Activated CD8-positive, alpha-beta memory T cell treated with anti-CD3 and anti-CD28 coated beads, Interleukin-2, amount 10 ng/mL, durations not matched to agents 7 days and 5 days (primary cell): ENCODE measurements at regions not wholly inside any gene's neighbourhood (a gene's known extent, or its start where the extent isn't known, plus 50 kb on each side); places are given as distances from the start of the nearest gene placed in this dataset.

Experiments
- ATAC-seq: fragments of 150-1000 bp; cut with Tn5 transposase; one replicate; pipeline ENCODE4 v1.10.0; 2021; ENCODE audit warnings: moderate library complexity
- CTCF ChIA-PET: fragments of 350-600 bp; sonication (Branson Sonifier 250); formaldehyde crosslinking; loops from one replicate; lab custom pipeline; 2021; ENCODE audit warnings: antibody characterized with exemption; lab: Charles Lee
- DNase-seq: peaks from one replicate; pipeline ENCODE4 v3.0.0-alpha.2; 2020
- H3K27ac Mint-ChIP-seq: one replicate; pipeline ENCODE4 v1.8.0; 2021; ENCODE audit warnings: mild to moderate bottlenecking, mixed read lengths
- H3K27me3 Mint-ChIP-seq: one replicate; pipeline ENCODE4 v1.8.0; 2021; ENCODE audit warnings: mixed read lengths
- H3K36me3 Mint-ChIP-seq: one replicate; pipeline ENCODE4 v1.8.0; 2021; ENCODE audit warnings: mild to moderate bottlenecking, mixed read lengths
- H3K4me1 Mint-ChIP-seq: one replicate; pipeline ENCODE4 v1.8.0; 2021; ENCODE audit warnings: mixed read lengths
- H3K4me3 Mint-ChIP-seq: one replicate; pipeline ENCODE4 v1.8.0; 2021; ENCODE audit warnings: mild to moderate bottlenecking, moderate library complexity, mixed read lengths
- H3K9me3 Mint-ChIP-seq: one replicate; pipeline ENCODE4 v1.8.0; 2022; ENCODE audit warnings: low read depth, mixed read lengths

DNA sequence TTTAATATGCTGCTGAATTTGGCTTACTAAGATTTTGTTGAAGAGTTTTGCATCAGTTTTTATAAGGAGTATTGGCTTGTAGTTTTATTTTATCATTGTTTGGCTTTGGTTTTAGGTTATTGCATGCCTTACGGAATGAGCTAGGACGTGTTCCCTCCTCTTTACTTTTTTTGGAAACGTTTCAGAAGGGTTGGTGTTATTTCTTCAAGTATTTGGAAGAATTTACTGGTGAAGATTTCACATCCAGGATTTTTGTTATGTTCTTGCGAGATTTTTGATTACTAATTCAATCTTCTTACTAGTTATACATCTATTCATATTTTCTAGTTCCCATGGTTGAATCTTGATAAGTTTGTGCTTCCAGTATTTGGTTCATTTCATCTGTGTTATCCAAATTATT, 823.2 kb downstream of the SLC6A15 start:
- CTCF ChIA-PET = no interaction called here
- H3K4me3 Mint-ChIP-seq = no peak overlapping the region
- H3K27me3 Mint-ChIP-seq = no peaks in the 10 kb centered on the region

DNA sequence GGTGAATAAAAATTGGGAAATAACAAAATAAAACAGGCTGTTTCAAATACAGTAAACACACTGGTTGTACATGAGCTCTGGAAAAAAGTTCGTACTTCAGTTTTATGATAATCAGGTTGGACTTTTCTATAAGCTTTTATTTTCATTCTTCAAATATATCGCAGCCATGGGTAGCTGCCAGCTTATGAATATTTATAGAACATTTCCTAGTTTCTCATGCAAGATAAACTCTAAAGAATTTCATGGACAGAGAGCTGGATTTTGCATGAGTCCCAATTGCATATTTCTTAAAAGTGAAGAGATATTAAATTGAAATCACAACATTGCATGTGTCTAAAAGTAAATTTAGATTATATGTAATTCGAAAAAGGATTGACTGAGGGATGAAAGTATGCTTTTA, 827.6 kb downstream of the SLC6A15 start:
- Mint-ChIP-seq H3K4me3 (no peak overlapping the region), H3K27me3 (no peaks in the 10 kb centered on the region), H3K36me3 (no peaks in the 10 kb centered on the region), H3K27ac (no peak overlapping the region), H3K9me3 (no peaks in the 10 kb centered on the region), H3K4me1 (no peaks in the 10 kb centered on the region)
- ATAC-seq (no peak), DNase-seq (no peak)
- CTCF ChIA-PET = no interaction called here

More for the DNA sequence above, 823.2 kb downstream of the SLC6A15 start:
- Mint-ChIP-seq H3K27ac (no peak overlapping the region), H3K9me3 (peaks cover 2% of the 10 kb centered on the region), H3K36me3 (no peaks in the 10 kb centered on the region), H3K4me1 (no peaks in the 10 kb centered on the region)
- DNase-seq (no peak), ATAC-seq (no peak)

DNA sequence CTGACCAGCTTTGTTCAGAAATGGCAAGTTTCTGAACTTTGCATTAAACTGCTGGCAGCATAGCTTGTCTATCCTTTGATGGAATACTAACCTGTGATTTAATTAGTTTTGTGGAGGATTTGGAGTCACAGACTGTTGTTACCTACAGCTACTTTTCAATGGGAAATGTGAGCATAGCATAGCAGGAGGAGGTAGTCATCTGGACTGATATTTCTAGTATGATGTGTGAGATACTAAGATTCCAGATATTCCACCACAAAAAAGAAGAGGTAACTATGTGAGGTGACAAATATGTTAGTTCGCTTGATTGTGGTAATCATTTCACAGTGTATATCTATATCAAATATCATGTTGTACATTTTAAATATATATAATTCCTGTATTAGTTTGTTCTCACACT, 833.0 kb downstream of the SLC6A15 start:
- Mint-ChIP-seq H3K4me3 (no peak overlapping the region), H3K9me3 (no peaks in the 10 kb centered on the region), H3K27me3 (no peaks in the 10 kb centered on the region), H3K4me1 (no peaks in the 10 kb centered on the region), H3K36me3 (no peaks in the 10 kb centered on the region), H3K27ac (no peak overlapping the region)
- DNase-seq = no peak
- CTCF ChIA-PET = no interaction called here
- ATAC-seq = no peak

DNA sequence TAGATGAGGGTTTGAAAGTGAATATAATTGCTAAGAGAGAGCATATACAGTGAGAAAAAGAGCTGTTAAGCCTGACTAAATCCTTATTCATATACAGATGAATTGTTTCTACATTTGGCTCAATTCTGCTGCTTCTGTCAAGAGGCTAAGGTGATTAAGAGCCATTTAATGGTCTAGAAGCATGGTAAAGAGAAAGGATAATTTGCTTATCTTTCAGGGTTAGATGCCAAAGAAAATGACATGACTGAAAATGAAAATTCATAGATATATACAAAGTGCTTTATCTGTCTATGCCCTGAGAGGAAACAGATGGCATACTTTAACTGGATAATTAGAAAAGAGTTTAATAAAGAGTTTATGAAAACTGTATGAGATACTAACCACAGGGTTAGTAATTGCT, 834.9 kb downstream of the SLC6A15 start:
- Mint-ChIP-seq H3K9me3 (peaks cover 6% of the 10 kb centered on the region), H3K4me3 (no peak overlapping the region), H3K27ac (no peak overlapping the region), H3K36me3 (no peaks in the 10 kb centered on the region), H3K4me1 (no peaks in the 10 kb centered on the region), H3K27me3 (no peaks in the 10 kb centered on the region)
- ATAC-seq (no peak), DNase-seq (no peak)
- CTCF ChIA-PET = no interaction called here

DNA sequence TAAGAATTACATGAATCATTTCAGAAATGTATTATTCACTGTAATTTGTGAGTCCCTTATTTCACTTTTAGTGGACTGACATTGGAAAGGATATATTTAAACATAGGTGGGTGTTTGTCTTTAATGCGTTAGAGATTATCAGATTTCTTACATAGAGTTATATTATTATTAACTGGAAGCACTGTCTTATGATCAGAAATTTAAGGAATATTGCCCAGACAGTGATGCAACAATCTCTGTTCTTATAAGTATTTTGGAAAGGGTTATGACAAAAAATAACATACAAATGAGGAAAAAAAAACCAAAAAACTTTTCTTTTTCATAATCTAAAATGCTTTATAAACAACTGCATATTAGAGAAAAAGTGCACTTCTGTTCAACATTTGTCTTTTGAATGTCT, 836.6 kb downstream of the SLC6A15 start:
- H3K36me3 Mint-ChIP-seq = no peaks in the 10 kb centered on the region
- CTCF ChIA-PET = no interaction called here
- no peaks in the 10 kb centered on the region for H3K27me3 Mint-ChIP-seq
- H3K27ac Mint-ChIP-seq = no peak overlapping the region
- H3K9me3 Mint-ChIP-seq = peaks cover 8% of the 10 kb centered on the region
- DNase-seq (no peak), ATAC-seq (no peak)
- H3K4me3 Mint-ChIP-seq = no peak overlapping the region
- no peaks in the 10 kb centered on the region for H3K4me1 Mint-ChIP-seq

DNA sequence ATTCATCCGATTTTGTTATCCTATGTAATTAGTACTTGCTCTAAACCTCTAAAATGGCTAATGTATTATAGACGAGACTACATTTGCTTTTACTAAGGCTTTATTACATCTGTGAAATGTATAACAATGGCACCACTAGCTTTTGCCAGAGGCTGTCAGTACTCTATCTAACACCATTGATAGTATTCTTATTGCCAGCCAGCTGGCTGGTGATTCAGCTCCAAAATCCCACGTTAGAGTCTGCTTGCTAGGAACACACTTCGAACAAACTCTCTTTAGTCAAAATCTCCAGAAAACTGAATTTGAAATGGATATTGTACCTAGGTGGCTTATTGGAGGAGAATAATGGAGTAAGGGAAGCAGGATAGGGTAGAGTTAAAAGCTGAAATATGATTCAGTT, 839.2 kb downstream of the SLC6A15 start:
- no peaks in the 10 kb centered on the region for H3K4me1 Mint-ChIP-seq
- H3K27me3 Mint-ChIP-seq = no peaks in the 10 kb centered on the region
- no peak overlapping the region for H3K4me3 Mint-ChIP-seq
- H3K36me3 Mint-ChIP-seq = no peaks in the 10 kb centered on the region
- CTCF ChIA-PET = no interaction called here
- DNase-seq (no peak), ATAC-seq (no peak)
- H3K27ac Mint-ChIP-seq = no peak overlapping the region
- peaks cover 11% of the 10 kb centered on the region for H3K9me3 Mint-ChIP-seq

DNA sequence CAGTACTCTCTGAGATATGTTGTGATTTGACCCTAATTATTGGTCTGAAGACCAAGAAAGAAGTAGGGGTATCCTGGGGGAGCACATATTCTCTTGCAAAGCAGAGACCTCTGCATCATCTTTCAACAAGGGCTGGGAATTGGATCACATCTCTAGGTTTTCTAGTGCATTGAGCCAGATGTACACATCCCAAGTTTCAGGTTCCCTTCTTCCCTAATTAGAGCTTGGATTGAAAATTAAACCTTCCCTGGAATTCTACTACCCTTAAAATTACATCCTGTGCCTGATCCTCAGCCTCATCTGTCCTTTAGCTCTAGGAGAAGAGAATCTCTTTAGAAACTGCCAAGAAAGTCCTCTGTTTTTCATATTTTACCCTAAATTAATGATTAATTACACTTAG, 839.6 kb downstream of the SLC6A15 start:
- Mint-ChIP-seq H3K36me3 (no peaks in the 10 kb centered on the region), H3K9me3 (peaks cover 11% of the 10 kb centered on the region), H3K4me3 (no peak overlapping the region), H3K27me3 (no peaks in the 10 kb centered on the region), H3K27ac (no peak overlapping the region), H3K4me1 (no peaks in the 10 kb centered on the region)
- CTCF ChIA-PET = no interaction called here
- no peak for ATAC-seq
- no peak for DNase-seq

DNA sequence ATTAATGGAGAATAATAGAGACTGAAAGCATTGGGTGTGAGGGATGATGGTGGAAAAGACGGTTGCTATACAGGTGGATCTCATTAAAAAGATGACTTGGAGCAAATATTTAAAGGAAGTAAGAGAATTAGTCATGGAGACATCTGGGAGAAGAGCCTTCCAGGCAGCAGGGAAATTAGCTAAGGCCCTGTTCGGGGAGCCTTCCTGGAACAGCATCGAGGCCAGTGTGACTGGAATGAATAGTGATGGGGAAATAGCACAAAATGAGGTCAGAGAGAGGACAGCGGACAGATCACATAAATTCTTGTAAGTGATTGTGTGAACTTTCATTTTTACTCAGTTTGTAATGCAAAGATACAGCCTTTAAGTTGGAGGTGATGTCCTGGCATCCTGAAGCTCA, 842.3 kb downstream of the SLC6A15 start:
- no peaks in the 10 kb centered on the region for H3K27me3 Mint-ChIP-seq
- DNase-seq (no peak), ATAC-seq (no peak)
- no peaks in the 10 kb centered on the region for H3K4me1 Mint-ChIP-seq
- no peak overlapping the region for H3K27ac Mint-ChIP-seq
- CTCF ChIA-PET = no interaction called here
- H3K9me3 Mint-ChIP-seq = peaks cover 15% of the 10 kb centered on the region
- H3K36me3 Mint-ChIP-seq = no peaks in the 10 kb centered on the region
- H3K4me3 Mint-ChIP-seq = no peak overlapping the region

DNA sequence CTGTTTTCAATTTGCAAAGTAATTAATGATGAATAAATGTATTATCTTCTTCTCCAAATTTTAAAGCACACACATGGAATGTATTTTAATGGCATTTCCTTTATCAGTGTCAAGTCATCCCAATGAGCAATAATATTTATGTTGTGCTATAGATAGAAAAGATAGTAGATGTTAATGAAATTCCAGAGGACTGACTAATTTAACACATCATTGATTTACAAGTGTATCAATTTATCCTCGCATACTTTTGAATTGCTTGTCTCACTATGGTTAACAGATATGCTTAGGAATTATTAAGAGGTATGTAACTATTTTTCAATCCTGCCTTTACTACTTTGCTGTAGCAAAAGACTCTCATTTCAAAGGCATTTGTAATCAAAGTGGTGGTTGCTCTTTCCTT, 842.9 kb downstream of the SLC6A15 start:
- no peak for ATAC-seq
- H3K27me3 Mint-ChIP-seq = no peaks in the 10 kb centered on the region
- no peaks in the 10 kb centered on the region for H3K36me3 Mint-ChIP-seq
- no peaks in the 10 kb centered on the region for H3K4me1 Mint-ChIP-seq
- CTCF ChIA-PET = no interaction called here
- no peak overlapping the region for H3K27ac Mint-ChIP-seq
- no peak for DNase-seq
- no peak overlapping the region for H3K4me3 Mint-ChIP-seq
- H3K9me3 Mint-ChIP-seq = peaks cover 15% of the 10 kb centered on the region

DNA sequence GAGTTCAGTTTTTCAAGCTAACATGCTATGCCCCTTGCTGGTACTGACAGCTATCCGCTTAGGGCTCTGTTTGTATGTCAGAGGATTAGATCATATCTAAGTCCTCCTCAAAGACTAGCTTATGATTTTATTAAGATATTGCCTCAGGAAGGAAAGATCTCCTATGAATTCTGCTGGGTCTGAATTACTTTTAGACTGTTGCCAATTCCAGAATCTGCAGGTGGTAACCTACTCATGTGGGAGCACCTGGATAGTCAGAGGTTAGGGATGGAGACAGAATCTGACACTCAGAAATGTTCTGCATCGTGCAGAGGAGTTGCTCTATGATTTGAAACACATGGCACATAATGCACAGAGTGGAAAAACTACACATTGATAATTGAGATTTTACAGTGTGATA, 843.4 kb downstream of the SLC6A15 start:
- H3K36me3 Mint-ChIP-seq = no peaks in the 10 kb centered on the region
- ATAC-seq (no peak), DNase-seq (no peak)
- no peak overlapping the region for H3K27ac Mint-ChIP-seq
- H3K27me3 Mint-ChIP-seq = no peaks in the 10 kb centered on the region
- no peaks in the 10 kb centered on the region for H3K4me1 Mint-ChIP-seq
- CTCF ChIA-PET = no interaction called here
- H3K9me3 Mint-ChIP-seq = peaks cover 15% of the 10 kb centered on the region
- no peak overlapping the region for H3K4me3 Mint-ChIP-seq

DNA sequence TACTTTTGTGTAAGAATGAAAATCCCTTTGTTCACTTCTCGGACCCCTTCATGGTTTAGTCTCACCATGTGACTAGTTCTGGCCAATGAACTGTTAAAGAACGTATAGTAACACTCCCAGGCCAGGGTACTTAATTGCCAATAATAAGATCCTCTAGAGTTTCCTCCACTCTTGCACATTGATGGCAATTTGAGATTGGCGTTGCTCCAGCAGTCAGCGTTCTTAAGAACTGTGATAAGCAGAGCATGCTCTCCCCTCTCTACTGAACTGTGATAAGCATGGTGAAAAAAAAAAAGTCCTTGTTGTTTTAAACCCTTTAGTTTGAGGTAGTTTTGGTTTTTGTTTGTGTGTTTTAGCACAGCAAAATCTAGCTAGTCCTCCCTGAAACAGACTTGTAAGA, 854.5 kb downstream of the SLC6A15 start:
- no peaks in the 10 kb centered on the region for H3K36me3 Mint-ChIP-seq
- CTCF ChIA-PET = no interaction called here
- H3K27ac Mint-ChIP-seq = no peak overlapping the region
- no peaks in the 10 kb centered on the region for H3K27me3 Mint-ChIP-seq
- no peak overlapping the region for H3K4me3 Mint-ChIP-seq
- H3K4me1 Mint-ChIP-seq = no peaks in the 10 kb centered on the region
- H3K9me3 Mint-ChIP-seq = peaks cover 2% of the 10 kb centered on the region
- ATAC-seq = no peak
- DNase-seq = no peak

DNA sequence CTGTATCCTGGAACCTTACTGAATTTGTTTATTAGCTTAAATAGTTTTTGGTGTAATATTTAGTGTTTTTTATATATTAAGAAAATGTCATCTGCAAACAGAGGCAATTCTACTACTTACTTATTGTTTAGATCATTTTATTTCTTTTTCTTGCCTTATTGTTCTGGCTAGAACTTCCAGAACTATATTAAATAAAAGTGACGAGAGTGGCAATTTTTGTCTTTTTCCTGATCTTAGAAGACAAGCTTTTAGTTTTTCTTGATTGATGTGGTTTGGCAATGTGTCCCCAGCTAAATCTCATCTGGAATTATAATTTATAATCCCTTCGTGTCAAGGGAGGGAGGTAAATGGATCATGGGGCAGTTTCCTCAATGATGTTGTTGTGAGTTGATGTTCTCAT, 857.8 kb downstream of the SLC6A15 start:
- no peaks in the 10 kb centered on the region for H3K9me3 Mint-ChIP-seq
- ATAC-seq (no peak), DNase-seq (no peak)
- no peaks in the 10 kb centered on the region for H3K27me3 Mint-ChIP-seq
- no peak overlapping the region for H3K4me3 Mint-ChIP-seq
- no peaks in the 10 kb centered on the region for H3K36me3 Mint-ChIP-seq
- CTCF ChIA-PET = no interaction called here
- no peak overlapping the region for H3K27ac Mint-ChIP-seq
- H3K4me1 Mint-ChIP-seq = no peaks in the 10 kb centered on the region

DNA sequence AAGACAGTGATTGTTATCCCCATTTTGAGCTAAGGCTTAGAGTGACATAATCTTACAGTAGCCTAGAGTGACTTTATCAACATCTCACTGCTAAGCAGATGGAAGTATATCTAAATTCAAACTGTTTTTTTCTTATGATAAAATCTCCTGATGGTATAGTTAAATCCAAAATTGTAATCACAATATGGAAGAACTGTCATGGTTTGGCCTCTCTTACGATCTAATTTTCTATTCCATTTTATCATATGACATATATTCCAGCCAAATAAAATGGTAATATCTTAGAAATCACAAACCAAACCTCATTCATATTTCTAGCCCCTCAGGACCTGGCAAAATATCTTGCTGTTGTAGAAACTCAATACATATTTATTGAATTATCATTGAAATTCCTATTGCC, 864.7 kb downstream of the SLC6A15 start:
- ATAC-seq (no peak), DNase-seq (no peak)

DNA sequence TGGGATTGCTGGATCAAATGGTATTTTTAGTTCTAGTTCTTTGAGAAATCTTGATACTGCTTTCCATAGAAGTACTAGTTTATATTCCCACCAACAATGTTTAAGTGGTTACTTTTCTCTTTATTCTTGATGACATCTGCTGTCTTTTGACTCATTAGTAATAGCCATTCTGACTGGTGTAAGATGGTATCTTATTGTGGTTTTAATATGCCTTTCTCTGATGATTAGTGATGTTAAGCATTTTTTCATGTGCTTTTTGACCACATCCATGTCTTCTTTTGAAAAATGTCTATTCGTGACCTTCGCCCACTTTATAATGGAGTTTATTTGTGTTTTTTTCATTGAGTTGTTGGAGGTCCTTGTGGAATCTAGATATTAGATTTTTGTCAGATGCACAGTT, 865.7 kb downstream of the SLC6A15 start:
- DNase-seq (no peak), ATAC-seq (no peak)
- Mint-ChIP-seq H3K36me3 (no peaks in the 10 kb centered on the region), H3K27ac (no peak overlapping the region), H3K27me3 (no peaks in the 10 kb centered on the region), H3K4me3 (no peak overlapping the region), H3K4me1 (no peaks in the 10 kb centered on the region), H3K9me3 (peaks cover 3% of the 10 kb centered on the region)
- CTCF ChIA-PET = no interaction called here

More for the DNA sequence above, 864.7 kb downstream of the SLC6A15 start:
- Mint-ChIP-seq H3K4me3 (no peak overlapping the region), H3K4me1 (no peaks in the 10 kb centered on the region), H3K36me3 (no peaks in the 10 kb centered on the region), H3K27me3 (no peaks in the 10 kb centered on the region), H3K9me3 (peaks cover 3% of the 10 kb centered on the region), H3K27ac (no peak overlapping the region)
- CTCF ChIA-PET = no interaction called here

DNA sequence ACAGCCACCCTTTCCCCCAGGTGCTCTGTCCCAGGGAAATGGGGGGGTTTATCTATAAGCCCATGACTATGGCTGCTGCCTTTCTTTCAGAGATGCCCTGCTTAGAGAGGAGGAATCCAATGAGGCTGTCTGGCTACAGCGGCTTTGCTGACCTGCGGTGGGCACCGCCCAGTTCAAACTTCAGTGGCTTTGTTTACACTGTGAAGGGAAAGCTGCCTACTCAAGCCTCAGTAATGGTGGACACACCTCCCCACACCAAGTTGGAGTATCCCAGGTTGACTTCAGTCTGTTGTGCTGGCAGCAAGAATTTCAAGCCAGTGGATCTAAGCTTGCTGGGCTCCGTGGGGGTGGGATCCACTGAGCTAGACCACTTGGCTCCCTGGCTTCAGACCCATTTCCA, 869.2 kb downstream of the SLC6A15 start:
- no peak for DNase-seq
- Mint-ChIP-seq H3K9me3 (peaks cover 3% of the 10 kb centered on the region), H3K27ac (no peak overlapping the region), H3K4me1 (no peaks in the 10 kb centered on the region), H3K4me3 (no peak overlapping the region), H3K36me3 (no peaks in the 10 kb centered on the region), H3K27me3 (no peaks in the 10 kb centered on the region)
- CTCF ChIA-PET = no interaction called here
- no peak for ATAC-seq
